H1 (cell line): ENCODE measurements at regions not wholly inside any gene's neighbourhood (a gene's known extent, or its start where the extent isn't known, plus 50 kb on each side); places are given as distances from the start of the nearest gene placed in this dataset.

Experiments used
- CTCF ChIA-PET: fragments of 300-600 bp; sonication (Branson Sonifier 250); formaldehyde crosslinking; loops from one replicate; lab custom pipeline; 2021; ENCODE audit not compliant: partially characterized antibody; lab: Charles Lee
- POLR2A ChIA-PET: fragments of 300-600 bp; sonication (Branson Sonifier 250); formaldehyde crosslinking; loops from one replicate; lab custom pipeline; 2021; ENCODE audit warnings: inconsistent platforms; ENCODE audit not compliant: partially characterized antibody; lab: Charles Lee
- DNase-seq, 2 experiments: peaks; one replicate each; pipeline versions ENCODE4 v3.0.0 to v3.0.0-alpha.2; 2010 to 2022; ENCODE audit warnings: low spot score in 2 of 2, low read depth in 1 of 2, mixed read lengths in 1 of 2
- FAIRE-seq: peaks from 2 replicates; lab custom pipeline; 2011; peaks lifted over from hg19 to GRCh38; lab: Jason Lieb, UNC
- H2AFZ ChIP-seq: 2 replicates; pipeline ENCODE4 v1.8.1; 2012; ENCODE audit warnings: low read length, inconsistent platforms
- H2AK5ac ChIP-seq: 2 replicates; pipeline ENCODE4 v1.6.1; 2013; ENCODE audit warnings: low read depth, low read length
- H2BK120ac ChIP-seq: replicated peaks from 2 replicates; pipeline ENCODE3; 2013; ENCODE audit warnings: low read depth, low read length, inconsistent platforms
- H2BK12ac ChIP-seq: 2 replicates; pipeline ENCODE4 v1.6.1; 2013; ENCODE audit warnings: low read depth, low read length
- H2BK15ac ChIP-seq: 2 replicates; pipeline ENCODE4 v1.6.1; 2013; ENCODE audit warnings: low read length
- H2BK20ac ChIP-seq: 2 replicates; pipeline ENCODE4 v1.6.1; 2013; ENCODE audit warnings: low read length
- H2BK5ac ChIP-seq: 2 replicates; pipeline ENCODE4 v1.6.1; 2013; ENCODE audit warnings: low read depth, low read length
- H3K14ac ChIP-seq: 2 replicates; pipeline ENCODE4 v1.6.1; 2013; ENCODE audit warnings: inconsistent platforms; ENCODE audit not compliant: insufficient read length
- H3K18ac ChIP-seq: 2 replicates; pipeline ENCODE4 v1.6.1; 2013; ENCODE audit warnings: low read length; ENCODE audit errors: extremely low read depth
- H3K23ac ChIP-seq: 2 replicates; pipeline ENCODE4 v1.6.1; 2013; ENCODE audit warnings: inconsistent platforms; ENCODE audit not compliant: insufficient read length
- H3K23me2 ChIP-seq: 2 replicates; pipeline ENCODE4 v1.6.1; 2013; ENCODE audit warnings: low read depth, low read length
- H3K27ac ChIP-seq: 2 replicates; pipeline ENCODE4 v1.6.1; 2011; ENCODE audit warnings: low read depth, low read length, inconsistent platforms
- H3K27me3 ChIP-seq, 4 experiments: replicated peaks in 1 of 4; 1 replicate in 1 of 4; 2 replicates in 3 of 4; pipeline versions ENCODE4 v1.6.1 to v1.8.1; 2011 to 2013; ENCODE audit warnings: low read length in 3 of 4, mild to moderate bottlenecking in 3 of 4, inconsistent platforms in 2 of 4, mixed read lengths in 2 of 4, moderate library complexity in 1 of 4; ENCODE audit not compliant: control insufficient read depth in 3 of 4, insufficient read depth in 3 of 4; ENCODE audit errors: extremely low read depth in 1 of 4
- H3K36me3 ChIP-seq, 4 experiments: 2 replicates each; pipeline versions ENCODE4 v1.6.1 to v1.8.1; 2011 to 2013; ENCODE audit warnings: mild to moderate bottlenecking in 4 of 4, low read length in 3 of 4, moderate library complexity in 2 of 4, control low read depth in 1 of 4, inconsistent platforms in 1 of 4; ENCODE audit not compliant: insufficient read depth in 4 of 4, control insufficient read depth in 2 of 4
- H3K4ac ChIP-seq: replicated peaks from 2 replicates; pipeline ENCODE3; 2013; ENCODE audit warnings: low read length, low read depth, mixed read lengths, inconsistent platforms; ENCODE audit not compliant: insufficient read length
- H3K4me1 ChIP-seq, 4 experiments: replicated peaks in 1 of 4; 1 replicate in 1 of 4; 2 replicates in 3 of 4; pipeline versions ENCODE4 v1.6.1 to v1.8.1; 2011 to 2013; ENCODE audit warnings: low read length in 3 of 4, inconsistent platforms in 2 of 4, mixed read lengths in 1 of 4; ENCODE audit not compliant: insufficient read depth in 4 of 4, control insufficient read depth in 3 of 4
- H3K4me2 ChIP-seq, 2 experiments: 2 replicates each; pipeline versions ENCODE4 v1.6.1 to v1.8.1; 2011 to 2013; ENCODE audit warnings: low read depth in 2 of 2, low read length in 2 of 2, control low read depth in 1 of 2, inconsistent platforms in 1 of 2, mild to moderate bottlenecking in 1 of 2; ENCODE audit not compliant: insufficient read depth in 1 of 2
- H3K4me3 ChIP-seq, 4 experiments: fragments of 200-600, 300-600 bp in 1 of 4; sonication (generic), shearing (Covaris generic), sonication (Bioruptor Twin) in 1 of 4; 2 replicates each; pipeline versions ENCODE4 v1.5.1 to v1.8.1; 2011 to 2016; ENCODE audit warnings: low read length in 4 of 4, low read depth in 3 of 4, control low read depth in 2 of 4, inconsistent platforms in 2 of 4, mild to moderate bottlenecking in 2 of 4, mixed read lengths in 1 of 4, moderate library complexity in 1 of 4; ENCODE audit not compliant: insufficient read depth in 2 of 4; ENCODE audit errors: extremely low read depth in 1 of 4
- H3K56ac ChIP-seq: replicated peaks from 2 replicates; pipeline ENCODE3; 2013; ENCODE audit warnings: low read depth, mild to moderate bottlenecking, mixed read lengths, low read length, inconsistent platforms; ENCODE audit not compliant: insufficient read length
- H3K79me1 ChIP-seq: 2 replicates; pipeline ENCODE4 v1.6.1; 2013; ENCODE audit warnings: low read depth, low read length, control low read depth
- H3K79me2 ChIP-seq, 2 experiments: 2 replicates each; pipeline versions ENCODE4 v1.6.1 to v1.8.1; 2012 to 2013; ENCODE audit warnings: low read length in 2 of 2, mild to moderate bottlenecking in 2 of 2, inconsistent platforms in 1 of 2; ENCODE audit not compliant: insufficient read depth in 2 of 2, control insufficient read depth in 1 of 2
- H3K9ac ChIP-seq, 4 experiments: replicated peaks in 1 of 4; 1 replicate in 1 of 4; 2 replicates in 3 of 4; pipeline versions ENCODE4 v1.6.1 to v1.8.1; 2011 to 2013; ENCODE audit warnings: low read depth in 3 of 4, low read length in 3 of 4, control low read depth in 2 of 4, mild to moderate bottlenecking in 2 of 4, moderate library complexity in 2 of 4, inconsistent platforms in 1 of 4; ENCODE audit errors: extremely low read depth in 1 of 4
- H3K9me3 ChIP-seq, 2 experiments: 2 replicates each; pipeline versions ENCODE4 v1.6.1 to v1.8.1; 2012 to 2013; ENCODE audit warnings: mild to moderate bottlenecking in 2 of 2, moderate library complexity in 2 of 2, control low read depth in 1 of 2, inconsistent platforms in 1 of 2, low read depth in 1 of 2, low read length in 1 of 2, mixed read lengths in 1 of 2; ENCODE audit not compliant: insufficient read depth in 2 of 2
- H4K20me1 ChIP-seq, 2 experiments: replicated peaks in 1 of 2; 2 replicates each; pipeline versions ENCODE3 to v1.8.1; 2011 to 2013; ENCODE audit warnings: inconsistent platforms in 2 of 2, low read length in 2 of 2, mild to moderate bottlenecking in 1 of 2; ENCODE audit not compliant: insufficient read depth in 2 of 2, control insufficient read depth in 1 of 2
- H4K5ac ChIP-seq: 2 replicates; pipeline ENCODE4 v1.6.1; 2013; ENCODE audit warnings: low read length, low read depth, mixed read lengths, inconsistent platforms; ENCODE audit not compliant: insufficient read length
- H4K8ac ChIP-seq: 2 replicates; pipeline ENCODE4 v1.8.0; 2013; ENCODE audit warnings: mild to moderate bottlenecking, moderate library complexity, low read length, inconsistent platforms; ENCODE audit not compliant: insufficient read depth; ENCODE audit errors: extremely low read depth
- H4K91ac ChIP-seq: replicated peaks from 2 replicates; pipeline ENCODE3; 2013; ENCODE audit warnings: low read length, mixed read lengths, inconsistent platforms; ENCODE audit not compliant: insufficient read length
- CHD1 ChIP-seq: IDR thresholded peaks from 2 replicates; pipeline ENCODE4 v1.6.1; 2012; ENCODE audit warnings: low read depth, low read length, improper control_type of control experiment
- EZH2 ChIP-seq: fragments of 200-600 bp; sonication (generic); IDR thresholded peaks from 2 replicates; pipeline ENCODE4 v1.7.1; 2012; ENCODE audit warnings: low read depth, mild to moderate bottlenecking, moderate library complexity, low read length, inconsistent platforms; ENCODE audit not compliant: severe bottlenecking
- GTF2F1 ChIP-seq: IDR thresholded peaks from 2 replicates; pipeline ENCODE4 v1.6.1; 2012; ENCODE audit warnings: low read depth, low read length, improper control_type of control experiment, borderline replicate concordance
- JUN ChIP-seq: IDR thresholded peaks from 2 replicates; pipeline ENCODE4 v1.6.1; 2011; ENCODE audit warnings: low read depth, mild to moderate bottlenecking, improper control_type of control experiment, low read length
- KDM1A ChIP-seq: fragments of 200-600, 300-600 bp; sonication (generic); IDR thresholded peaks from 2 replicates; pipeline ENCODE4 v1.7.1; 2016; ENCODE audit warnings: mild to moderate bottlenecking, low read length, borderline replicate concordance
- KDM4A ChIP-seq: IDR thresholded peaks from one replicate; pipeline ENCODE4 v1.7.1; 2012; ENCODE audit warnings: low read depth, mild to moderate bottlenecking, moderate library complexity, low read length, inconsistent platforms; ENCODE audit not compliant: severe bottlenecking
- NANOG ChIP-seq: IDR thresholded peaks from 2 replicates; pipeline ENCODE4 v1.6.1; 2011; ENCODE audit warnings: low read length, low read depth, mild to moderate bottlenecking, inconsistent platforms; ENCODE audit not compliant: insufficient read depth, poor library complexity, severe bottlenecking
- RBBP5 ChIP-seq: IDR thresholded peaks from 2 replicates; pipeline ENCODE4 v1.7.1; 2012; ENCODE audit warnings: low read depth, mild to moderate bottlenecking, inconsistent platforms, low read length, moderate library complexity, borderline replicate concordance
- SP4 ChIP-seq: IDR thresholded peaks from 2 replicates; pipeline ENCODE4 v1.6.1; 2012; ENCODE audit warnings: low read length, inconsistent platforms
- SRF ChIP-seq: IDR thresholded peaks from 2 replicates; pipeline ENCODE4 v1.6.1; 2011; ENCODE audit warnings: mild to moderate bottlenecking, low read depth, low read length, moderate library complexity
- SUZ12 ChIP-seq: fragments of 200-600 bp; sonication (generic); IDR thresholded peaks from 2 replicates; pipeline ENCODE4 v1.6.1; 2012; ENCODE audit warnings: mild to moderate bottlenecking, inconsistent platforms, low read length, moderate library complexity, mixed read lengths
- TAF7 ChIP-seq: optimal IDR thresholded peaks from 2 replicates; pipeline ENCODE3; 2011; ENCODE audit warnings: low read depth, mild to moderate bottlenecking, inconsistent platforms, low read length, moderate library complexity, borderline replicate concordance
- WGBS, 2 experiments: shearing (Covaris generic) in 1 of 2; methylation state at CpG; one replicate each; pipeline versions ENCODE4 v1.1.6 to v1.1.7; 2013 to 2015; ENCODE audit warnings: low lambda C conversion rate in 2 of 2, mixed read lengths in 2 of 2, inconsistent platforms in 1 of 2, low coverage in 1 of 2, missing lambda C conversion rate in 1 of 2; ENCODE audit not compliant: insufficient replicate concordance in 2 of 2, insufficient coverage in 1 of 2, insufficient read length in 1 of 2; ENCODE audit errors: extremely low coverage in 1 of 2, missing lambda C conversion rate in 1 of 2; 5-methylcytosine and 5-hydroxymethylcytosine counted together
- TF ChIP-seq, protein P1 (sequence below), 3 experiments: IDR thresholded peaks; 1 replicate in 2 of 3; 2 replicates in 1 of 3; pipeline versions ENCODE4 v1.5.1 to v1.6.1; 2011; ENCODE audit warnings: low read length in 3 of 3, mild to moderate bottlenecking in 3 of 3, inconsistent platforms in 2 of 3, low read depth in 1 of 3, moderate library complexity in 1 of 3; ENCODE audit not compliant: insufficient read depth in 1 of 3; ENCODE audit errors: control extremely low read depth in 1 of 3

DNA sequence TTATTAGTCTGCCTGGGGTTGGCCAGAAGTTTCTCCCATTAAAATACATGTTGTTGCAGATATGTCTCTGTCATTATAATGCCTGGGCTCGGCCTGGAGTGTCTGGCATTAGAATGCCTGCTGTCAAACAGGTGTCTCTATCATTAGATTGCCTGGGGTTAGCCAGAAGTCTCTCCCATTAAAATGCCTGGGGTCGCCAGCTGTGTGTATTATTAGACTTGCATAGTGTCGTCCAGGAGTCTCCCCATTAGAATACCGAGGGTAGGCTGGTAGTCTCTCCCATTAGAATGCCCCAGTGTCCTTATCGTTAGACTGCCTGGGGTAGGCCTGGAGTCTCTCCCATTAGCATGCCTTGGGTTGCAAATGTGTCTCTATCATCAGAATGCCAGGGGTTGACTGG is 2270.8 kb downstream of the TP53TG3F start:
- Histone ChIP-seq H3K23ac (no peak overlapping the region), H3K36me3 (no peaks in the 10 kb centered on the region), H3K27ac (no peak overlapping the region), H2AFZ (no peak overlapping the region), H3K23me2 (no peaks in the 10 kb centered on the region), H2BK12ac (no peak overlapping the region), H3K27me3 (no peaks in the 10 kb centered on the region), H3K79me1 (no peaks in the 10 kb centered on the region), H3K9me3 (peaks cover 32 to 99% of the 10 kb centered on the region in 2 experiments), H3K14ac (no peak overlapping the region), H4K20me1 (no peaks in the 10 kb centered on the region), H4K8ac (no peak overlapping the region), H2BK15ac (no peak overlapping the region), H2BK5ac (no peak overlapping the region), H4K91ac (no peak overlapping the region), H3K4ac (no peak overlapping the region), H3K4me2 (no peak overlapping the region), H3K4me3 (no peak overlapping the region), H2AK5ac (no peak overlapping the region), H3K4me1 (no peaks in the 10 kb centered on the region), H2BK120ac (no peak overlapping the region), H3K56ac (no peak overlapping the region), H3K18ac (no peak overlapping the region), H3K79me2 (no peaks in the 10 kb centered on the region), H4K5ac (no peak overlapping the region), H2BK20ac (no peak overlapping the region), H3K9ac (no peak overlapping the region)
- no peak for DNase-seq
- ChIA-PET POLR2A (no interaction called here), CTCF (no interaction called here)
- WGBS, 2 experiments: 72% methylated on average over 5 of the region's 5 CpGs; no CpG with 5 or more reads in 1 of the 2 experiments
- no peak for FAIRE-seq
- no peak for TF ChIP-seq SRF
- TF ChIP-seq SP4: no peak
- TF ChIP-seq NANOG: no peak
- no peak for TF ChIP-seq EZH2
- TF ChIP-seq KDM1A: no peak
- no peak for TF ChIP-seq TAF7
- TF ChIP-seq RBBP5: no peak
- no peak for TF ChIP-seq JUN
- TF ChIP-seq, protein P1, sequence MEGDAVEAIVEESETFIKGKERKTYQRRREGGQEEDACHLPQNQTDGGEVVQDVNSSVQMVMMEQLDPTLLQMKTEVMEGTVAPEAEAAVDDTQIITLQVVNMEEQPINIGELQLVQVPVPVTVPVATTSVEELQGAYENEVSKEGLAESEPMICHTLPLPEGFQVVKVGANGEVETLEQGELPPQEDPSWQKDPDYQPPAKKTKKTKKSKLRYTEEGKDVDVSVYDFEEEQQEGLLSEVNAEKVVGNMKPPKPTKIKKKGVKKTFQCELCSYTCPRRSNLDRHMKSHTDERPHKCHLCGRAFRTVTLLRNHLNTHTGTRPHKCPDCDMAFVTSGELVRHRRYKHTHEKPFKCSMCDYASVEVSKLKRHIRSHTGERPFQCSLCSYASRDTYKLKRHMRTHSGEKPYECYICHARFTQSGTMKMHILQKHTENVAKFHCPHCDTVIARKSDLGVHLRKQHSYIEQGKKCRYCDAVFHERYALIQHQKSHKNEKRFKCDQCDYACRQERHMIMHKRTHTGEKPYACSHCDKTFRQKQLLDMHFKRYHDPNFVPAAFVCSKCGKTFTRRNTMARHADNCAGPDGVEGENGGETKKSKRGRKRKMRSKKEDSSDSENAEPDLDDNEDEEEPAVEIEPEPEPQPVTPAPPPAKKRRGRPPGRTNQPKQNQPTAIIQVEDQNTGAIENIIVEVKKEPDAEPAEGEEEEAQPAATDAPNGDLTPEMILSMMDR (IDR thresholded peaks at IDR 0.05; ENCODE audit: control extremely low read depth in 1 of 3, insufficient read depth in 1 of 3, low read depth in 1 of 3, low read length in 3 of 3): no peak
- no peak for TF ChIP-seq CHD1
- no peak for TF ChIP-seq KDM4A
- TF ChIP-seq GTF2F1: no peak
- no peak for TF ChIP-seq SUZ12
